Endodermal cell (in vitro differentiated cells): ENCODE measurements at regions not wholly inside any gene's neighbourhood (a gene's known extent, or its start where the extent isn't known, plus 50 kb on each side); places are given as distances from the start of the nearest gene placed in this dataset.

ENCODE experiments used
- DNase-seq: peaks from one replicate; pipeline ENCODE4 v3.0.0-alpha.2; 2017
- H3K27ac ChIP-seq: 2 replicates; pipeline ENCODE4 v1.5.1; 2013; ENCODE audit warnings: mild to moderate bottlenecking, low read depth, low read length, moderate library complexity
- H3K27me3 ChIP-seq: 2 replicates; pipeline ENCODE4 v1.6.1; 2013; ENCODE audit warnings: mild to moderate bottlenecking, low read length, moderate library complexity; ENCODE audit not compliant: insufficient read depth, control insufficient read depth, poor library complexity, severe bottlenecking
- H3K36me3 ChIP-seq: 2 replicates; pipeline ENCODE4 v1.7.0; 2013; ENCODE audit warnings: mild to moderate bottlenecking, low read length, moderate library complexity; ENCODE audit not compliant: control insufficient read depth, insufficient read depth
- H3K4me1 ChIP-seq: one replicate; pipeline ENCODE4 v1.7.0; 2013; ENCODE audit warnings: low read length; ENCODE audit not compliant: control insufficient read depth, insufficient read depth
- H3K4me3 ChIP-seq: 2 replicates; pipeline ENCODE4 v1.5.1; 2013; ENCODE audit warnings: mild to moderate bottlenecking, low read length, moderate library complexity
- H3K9ac ChIP-seq: 2 replicates; pipeline ENCODE4 v1.6.1; 2013; ENCODE audit warnings: mild to moderate bottlenecking, low read length, moderate library complexity; ENCODE audit not compliant: poor library complexity, severe bottlenecking; ENCODE audit errors: extremely low read depth
- H3K9me3 ChIP-seq: 2 replicates; pipeline ENCODE4 v1.6.1; 2013; ENCODE audit warnings: mild to moderate bottlenecking, low read length, moderate library complexity; ENCODE audit not compliant: control insufficient read depth
- H3K27ac Mint-ChIP-seq: 2 replicates; pipeline ENCODE4 v1.8.0; 2020; ENCODE audit warnings: mixed read lengths
- H3K27me3 Mint-ChIP-seq: 2 replicates; pipeline ENCODE4 v1.8.0; 2021; ENCODE audit warnings: mild to moderate bottlenecking, mixed read lengths; ENCODE audit not compliant: insufficient read depth
- H3K36me3 Mint-ChIP-seq: 2 replicates; pipeline ENCODE4 v1.8.0; 2020; ENCODE audit warnings: low read depth, mixed read lengths
- H3K4me1 Mint-ChIP-seq: 2 replicates; pipeline ENCODE4 v1.8.0; 2020; ENCODE audit warnings: mixed read lengths
- H3K4me3 Mint-ChIP-seq: 2 replicates; pipeline ENCODE4 v1.8.0; 2020; ENCODE audit warnings: mild to moderate bottlenecking, moderate library complexity, mixed read lengths
- H3K9me3 Mint-ChIP-seq: 2 replicates; pipeline ENCODE4 v1.8.0; 2020; ENCODE audit warnings: mild to moderate bottlenecking, mixed read lengths
- CTCF ChIP-seq: fragments of 200-600 bp; sonication (generic); conservative IDR thresholded peaks from 2 replicates; pipeline ENCODE4 v1.5.0; 2021; ENCODE audit warnings: antibody characterized with exemption, mild to moderate bottlenecking
- WGBS, 2 experiments: methylation state at CpG; one replicate each; pipeline versions ENCODE4 v1.1.5 to v1.1.7; 2013; ENCODE audit warnings: missing lambda C conversion rate in 2 of 2, mixed read lengths in 1 of 2; ENCODE audit not compliant: insufficient coverage in 1 of 2, insufficient read length in 1 of 2; 5-methylcytosine and 5-hydroxymethylcytosine counted together

GRCh38 chr16:59864981-59865666 is 1131.0 kb upstream of the GOT2 start:
- Mint-ChIP-seq H3K36me3 (no peaks in the 10 kb centered on the region), H3K27me3 (no peaks in the 10 kb centered on the region), H3K4me3 (no peak overlapping the region), H3K4me1 (no peaks in the 10 kb centered on the region), H3K27ac (no peak overlapping the region), H3K9me3 (peaks cover 5% of the 10 kb centered on the region)
- H3K4me3 ChIP-seq, result no peak overlapping the region
- DNase-seq, result no peak
- H3K27ac ChIP-seq, result no peak overlapping the region
- H3K4me1 ChIP-seq, result no peaks in the 10 kb centered on the region
- TF ChIP-seq CTCF, result no peak
- H3K9ac ChIP-seq, result no peak overlapping the region
- H3K27me3 ChIP-seq, result no peaks in the 10 kb centered on the region
- H3K36me3 ChIP-seq, result no peaks in the 10 kb centered on the region
- WGBS, 2 experiments, result 86 to 97% methylated on average over 3 to 4 of the region's 4 CpGs
- no peaks in the 10 kb centered on the region for H3K9me3 ChIP-seq

GRCh38 chr16:59859676-59860402 is 1125.7 kb upstream of the GOT2 start:
- no peaks in the 10 kb centered on the region for H3K27me3 Mint-ChIP-seq
- Histone ChIP-seq H3K9ac (no peak overlapping the region), H3K9me3 (no peaks in the 10 kb centered on the region), H3K4me3 (no peak overlapping the region), H3K27ac (no peak overlapping the region), H3K36me3 (no peaks in the 10 kb centered on the region), H3K4me1 (no peaks in the 10 kb centered on the region), H3K27me3 (no peaks in the 10 kb centered on the region)
- H3K4me1 Mint-ChIP-seq, result no peaks in the 10 kb centered on the region
- no peaks in the 10 kb centered on the region for H3K36me3 Mint-ChIP-seq
- H3K27ac Mint-ChIP-seq, result no peak overlapping the region
- no peak for TF ChIP-seq CTCF
- no peak for DNase-seq
- H3K4me3 Mint-ChIP-seq, result no peak overlapping the region
- 100% methylated on average over 1 to 3 of the region's 3 CpGs for WGBS, 2 experiments
- H3K9me3 Mint-ChIP-seq, result no peaks in the 10 kb centered on the region

GRCh38 chr16:59854846-59855439 is 1120.8 kb upstream of the GOT2 start:
- no peak overlapping the region for H3K27ac ChIP-seq
- H3K4me3 ChIP-seq, result no peak overlapping the region
- Mint-ChIP-seq H3K36me3 (no peaks in the 10 kb centered on the region), H3K4me1 (peaks cover 3% of the 10 kb centered on the region), H3K9me3 (no peaks in the 10 kb centered on the region), H3K27me3 (no peaks in the 10 kb centered on the region), H3K4me3 (no peak overlapping the region), H3K27ac (no peak overlapping the region)
- no peaks in the 10 kb centered on the region for H3K4me1 ChIP-seq
- H3K27me3 ChIP-seq, result no peaks in the 10 kb centered on the region
- H3K9me3 ChIP-seq, result no peaks in the 10 kb centered on the region
- H3K36me3 ChIP-seq, result no peaks in the 10 kb centered on the region
- 96% methylated on average over 4 of the region's 4 CpGs for WGBS, 2 experiments
- TF ChIP-seq CTCF, result no peak
- H3K9ac ChIP-seq, result no peak overlapping the region
- DNase-seq, result no peak
